ENCODE measurements at regions not wholly inside any gene's neighbourhood (a gene's known extent, or its start where the extent isn't known, plus 50 kb on each side); places are given as distances from the start of the nearest gene placed in this dataset.

- TF ChIP-seq, protein P1, sequence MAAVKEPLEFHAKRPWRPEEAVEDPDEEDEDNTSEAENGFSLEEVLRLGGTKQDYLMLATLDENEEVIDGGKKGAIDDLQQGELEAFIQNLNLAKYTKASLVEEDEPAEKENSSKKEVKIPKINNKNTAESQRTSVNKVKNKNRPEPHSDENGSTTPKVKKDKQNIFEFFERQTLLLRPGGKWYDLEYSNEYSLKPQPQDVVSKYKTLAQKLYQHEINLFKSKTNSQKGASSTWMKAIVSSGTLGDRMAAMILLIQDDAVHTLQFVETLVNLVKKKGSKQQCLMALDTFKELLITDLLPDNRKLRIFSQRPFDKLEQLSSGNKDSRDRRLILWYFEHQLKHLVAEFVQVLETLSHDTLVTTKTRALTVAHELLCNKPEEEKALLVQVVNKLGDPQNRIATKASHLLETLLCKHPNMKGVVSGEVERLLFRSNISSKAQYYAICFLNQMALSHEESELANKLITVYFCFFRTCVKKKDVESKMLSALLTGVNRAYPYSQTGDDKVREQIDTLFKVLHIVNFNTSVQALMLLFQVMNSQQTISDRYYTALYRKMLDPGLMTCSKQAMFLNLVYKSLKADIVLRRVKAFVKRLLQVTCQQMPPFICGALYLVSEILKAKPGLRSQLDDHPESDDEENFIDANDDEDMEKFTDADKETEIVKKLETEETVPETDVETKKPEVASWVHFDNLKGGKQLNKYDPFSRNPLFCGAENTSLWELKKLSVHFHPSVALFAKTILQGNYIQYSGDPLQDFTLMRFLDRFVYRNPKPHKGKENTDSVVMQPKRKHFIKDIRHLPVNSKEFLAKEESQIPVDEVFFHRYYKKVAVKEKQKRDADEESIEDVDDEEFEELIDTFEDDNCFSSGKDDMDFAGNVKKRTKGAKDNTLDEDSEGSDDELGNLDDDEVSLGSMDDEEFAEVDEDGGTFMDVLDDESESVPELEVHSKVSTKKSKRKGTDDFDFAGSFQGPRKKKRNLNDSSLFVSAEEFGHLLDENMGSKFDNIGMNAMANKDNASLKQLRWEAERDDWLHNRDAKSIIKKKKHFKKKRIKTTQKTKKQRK (IDR thresholded peaks at IDR 0.05; ENCODE audit: low read depth, low read length): no peak
- TF ChIP-seq WRNIP1 (IDR thresholded peaks at IDR 0.05; ENCODE audit: borderline replicate concordance, low read depth, low read length) (no peak), CBX5 (IDR thresholded peaks at IDR 0.05; ENCODE audit: low read depth) (no peak), ZSCAN29 (IDR thresholded peaks at IDR 0.05) (no peak), FOXK2 (IDR thresholded peaks at IDR 0.05) (no peak), HCFC1 (IDR thresholded peaks at IDR 0.05; ENCODE audit: low read length) (no peak)
Measured at GRCh38 chr19:28008695-28009094, 1204.3 kb downstream of the UQCRFS1 start (continued).

DNA sequence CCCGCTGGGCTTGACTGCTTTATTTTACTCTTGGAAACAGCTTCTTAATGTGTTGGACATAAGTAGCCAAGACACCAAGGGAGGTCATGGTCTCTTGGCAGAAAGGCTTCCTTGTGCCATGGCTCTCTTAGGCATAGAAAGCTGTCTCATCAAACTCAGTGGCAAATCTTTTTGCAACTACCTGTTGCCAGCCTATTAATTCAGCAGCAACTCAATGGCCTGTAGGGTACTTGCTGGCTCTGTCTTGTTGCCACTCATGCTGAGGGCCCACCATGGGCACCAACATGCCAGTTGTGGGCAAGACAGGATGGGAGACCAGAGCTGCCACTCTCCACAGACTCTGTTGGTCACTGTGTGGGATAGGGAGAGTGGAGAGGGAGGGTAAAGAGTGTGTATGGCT is 1209.4 kb downstream of the UQCRFS1 start:
- 7% methylated on average over 1 of the region's 1 CpG for WGBS (ENCODE audit: insufficient coverage, insufficient replicate concordance, low lambda C conversion rate, missing lambda C conversion rate)
- intact Hi-C loops (cut with micrococcal nuclease; ENCODE audit: unreplicated experiment): no loop called here
- ChIA-PET CTCF (no interaction called here), SMC1A (ENCODE audit: uncharacterized antibody, unreplicated experiment) (interaction anchor here (1.2 kb wide), 1 partner anchor 65 kb away, joined by 3 read pairs; no protein-coding TSS in a partner anchor), POLR2A (no interaction called here), RAD21 (ENCODE audit: unreplicated experiment) (interaction anchor here (0.5 to 1.3 kb wide), 3 partner anchors 10 to 214 kb away, joined by 3 read pairs; no protein-coding TSS in a partner anchor)
- no peak overlapping the region for H3K9ac ChIP-seq (ENCODE audit: control insufficient read depth, insufficient read depth, low read length)
- no peaks in the 10 kb centered on the region for H3K9me3 ChIP-seq (replicated peaks; ENCODE audit: control insufficient read depth, insufficient read depth, low read length)
- in situ Hi-C loops (cut with MboI): no loop called here
- no peaks in the 10 kb centered on the region for H3K4me1 ChIP-seq (ENCODE audit: control insufficient read depth, insufficient read depth, low read length)
- no peak for DNase-seq (ENCODE audit: low read depth, low spot score)
- H3K27ac ChIP-seq (ENCODE audit: control insufficient read depth, insufficient read depth): no peak overlapping the region
- BruUV-seq (replicated peaks): no TSS peak
- no peak for ATAC-seq
- no peaks in the 10 kb centered on the region for H3K27me3 ChIP-seq (replicated peaks in 1 of 2; ENCODE audit: control insufficient read depth in 2 of 2, insufficient read depth in 2 of 2, low read length in 1 of 2)
- H3K36me3 ChIP-seq (ENCODE audit: control insufficient read depth in 2 of 2, insufficient read depth in 2 of 2, low read length in 1 of 2): no peaks in the 10 kb centered on the region
- no peaks in the 10 kb centered on the region for H3K79me2 ChIP-seq (ENCODE audit: control insufficient read depth, insufficient read depth, low read length)
- H3K4me3 ChIP-seq: no peak overlapping the region
- H2AFZ ChIP-seq (ENCODE audit: control insufficient read depth, low read depth, low read length): no peak overlapping the region
- H4K20me1 ChIP-seq (ENCODE audit: control insufficient read depth, insufficient read depth): no peaks in the 10 kb centered on the region
- H3K4me2 ChIP-seq (ENCODE audit: control insufficient read depth, insufficient read depth): no peak overlapping the region
- FAIRE-seq: no peak
- no peak for TF ChIP-seq HSF1 (IDR thresholded peaks at IDR 0.05; ENCODE audit: low read depth, low read length)
- TF ChIP-seq ESRRA (IDR thresholded peaks at IDR 0.05; ENCODE audit: low read length): no peak
- TF ChIP-seq MXI1 (IDR thresholded peaks at IDR 0.05; ENCODE audit: low read depth, low read length): no peak
- TF ChIP-seq PAX5 (IDR thresholded peaks at IDR 0.05; ENCODE audit: borderline replicate concordance, low read depth, low read length): no peak
- TF ChIP-seq MYB (IDR thresholded peaks at IDR 0.05; ENCODE audit: borderline replicate concordance, low read depth, low read length): no peak
- no peak for TF ChIP-seq ZNF384 (IDR thresholded peaks at IDR 0.05; ENCODE audit: borderline replicate concordance, low read depth, low read length)
- no peak for TF ChIP-seq ZNF592 (IDR thresholded peaks at IDR 0.05)
